SU-DHL-6 (cell line): ENCODE measurements at regions not wholly inside any gene's neighbourhood (a gene's known extent, or its start where the extent isn't known, plus 50 kb on each side); places are given as distances from the start of the nearest gene placed in this dataset.

Experiments
- H2AFZ ChIP-seq: fragments of 200-600 bp; sonication (generic); 2 replicates; pipeline ENCODE4 v1.6.1; 2014; ENCODE audit warnings: low read depth, mild to moderate bottlenecking, moderate library complexity, mixed read lengths, antibody characterized with exemption, low read length; ENCODE audit not compliant: severe bottlenecking
- H3F3A ChIP-seq: fragments of 200-600 bp; shearing (Covaris generic); 2 replicates; pipeline ENCODE4 v1.6.0; 2016; ENCODE audit warnings: antibody characterized with exemption, mild to moderate bottlenecking; ENCODE audit not compliant: insufficient read depth
- H3K27ac ChIP-seq: fragments of 200-600 bp; sonication (generic); 2 replicates; pipeline ENCODE4 v1.5.1; 2016; ENCODE audit warnings: low read depth, mild to moderate bottlenecking, low read length, moderate library complexity, mixed read lengths
- H3K27me3 ChIP-seq: fragments of 200-600 bp; sonication (generic), shearing (Covaris generic); 2 replicates; pipeline ENCODE4 v1.6.0; 2014; ENCODE audit warnings: mild to moderate bottlenecking, low read length
- H3K36me3 ChIP-seq: fragments of 200-600 bp; sonication (generic); 2 replicates; pipeline ENCODE4 v1.6.1; 2014; ENCODE audit warnings: mild to moderate bottlenecking, low read length, mixed read lengths
- H3K4me2 ChIP-seq: fragments of 300-600, 200-600 bp; shearing (Covaris generic), sonication (generic); 2 replicates; pipeline ENCODE4 v1.6.0; 2014; ENCODE audit warnings: low read length, low read depth, mild to moderate bottlenecking; ENCODE audit not compliant: poor library complexity, severe bottlenecking
- H3K4me3 ChIP-seq: fragments of 200-600 bp; sonication (generic); 2 replicates; pipeline ENCODE4 v1.5.1; 2014; ENCODE audit warnings: antibody characterized with exemption, low read length, mild to moderate bottlenecking, mixed read lengths; ENCODE audit not compliant: insufficient read depth, poor library complexity, severe bottlenecking
- H3K79me2 ChIP-seq: fragments of 200-600 bp; sonication (generic); 2 replicates; pipeline ENCODE4 v1.6.1; 2014; ENCODE audit warnings: mild to moderate bottlenecking, low read length, moderate library complexity; ENCODE audit not compliant: insufficient read depth
- H3K9ac ChIP-seq: fragments of 200-600 bp; sonication (generic); 2 replicates; pipeline ENCODE4 v1.7.0; 2014; ENCODE audit warnings: mild to moderate bottlenecking, low read length
- H3K9me2 ChIP-seq: fragments of 200-600 bp; sonication (generic); replicated peaks from 2 replicates; pipeline ENCODE4 v1.6.1; 2014; ENCODE audit warnings: low read length; ENCODE audit not compliant: insufficient read depth
- H3K9me3 ChIP-seq: fragments of 200-600 bp; sonication (generic); 2 replicates; pipeline ENCODE4 v1.6.1; 2014; ENCODE audit warnings: low read length, mixed read lengths; ENCODE audit not compliant: insufficient read depth
- H4K20me1 ChIP-seq: fragments of 200-600 bp; sonication (generic); 2 replicates; pipeline ENCODE4 v1.6.1; 2014; ENCODE audit warnings: low read depth, mild to moderate bottlenecking, antibody characterized with exemption, low read length, moderate library complexity, mixed read lengths
- CTCF ChIP-seq: fragments of 200-600 bp; sonication (generic); IDR thresholded peaks from one replicate; pipeline ENCODE4 v1.5.1; 2017; ENCODE audit warnings: antibody characterized with exemption, mild to moderate bottlenecking, low read length, moderate library complexity; ENCODE audit not compliant: insufficient read depth, poor library complexity, severe bottlenecking
- EZH2phosphoT487 ChIP-seq: fragments of 200-600 bp; sonication (generic), shearing (Covaris generic); conservative IDR thresholded peaks from 2 replicates; pipeline ENCODE4 v1.6.1; 2018; ENCODE audit warnings: mild to moderate bottlenecking, antibody characterized with exemption, low read length, moderate library complexity, mixed read lengths

GRCh38 chr11:112499153-112499880 is 238.7 kb upstream of the PLET1 start:
- TF ChIP-seq EZH2phosphoT487 (no peak), CTCF (no peak)
- no peaks in the 10 kb centered on the region for H3F3A ChIP-seq
- no peak overlapping the region for H3K4me2 ChIP-seq
- no peaks in the 10 kb centered on the region for H3K27me3 ChIP-seq
- H3K27ac ChIP-seq: no peak overlapping the region
- no peaks in the 10 kb centered on the region for H3K9me2 ChIP-seq
- no peaks in the 10 kb centered on the region for H3K36me3 ChIP-seq
- no peak overlapping the region for H3K9ac ChIP-seq
- no peaks in the 10 kb centered on the region for H3K79me2 ChIP-seq
- H3K9me3 ChIP-seq: no peaks in the 10 kb centered on the region
- H3K4me3 ChIP-seq: no peak overlapping the region
- H2AFZ ChIP-seq: no peak overlapping the region
- H4K20me1 ChIP-seq: no peaks in the 10 kb centered on the region

- H3K4me2 ChIP-seq: no peak overlapping the region
- H2AFZ ChIP-seq: no peak overlapping the region
- no peaks in the 10 kb centered on the region for H3K27me3 ChIP-seq
- no peak for TF ChIP-seq CTCF
- no peak for TF ChIP-seq EZH2phosphoT487
- no peaks in the 10 kb centered on the region for H3K9me3 ChIP-seq
- H3K79me2 ChIP-seq: no peaks in the 10 kb centered on the region
- H3K27ac ChIP-seq: no peak overlapping the region
- no peaks in the 10 kb centered on the region for H3K36me3 ChIP-seq
- no peaks in the 10 kb centered on the region for H4K20me1 ChIP-seq
- H3F3A ChIP-seq: no peaks in the 10 kb centered on the region
- H3K9ac ChIP-seq: no peak overlapping the region
- no peaks in the 10 kb centered on the region for H3K9me2 ChIP-seq
- H3K4me3 ChIP-seq: no peak overlapping the region
These were observed 239.2 kb upstream of the PLET1 start for GRCh38 chr11:112499881-112500204.

- Histone ChIP-seq H4K20me1 (no peaks in the 10 kb centered on the region), H3K79me2 (no peaks in the 10 kb centered on the region), H3K9me3 (no peaks in the 10 kb centered on the region), H3K9ac (no peak overlapping the region), H3K36me3 (no peaks in the 10 kb centered on the region), H2AFZ (no peak overlapping the region), H3K4me3 (no peak overlapping the region), H3K4me2 (no peak overlapping the region), H3K27me3 (no peaks in the 10 kb centered on the region), H3K27ac (no peak overlapping the region), H3F3A (no peaks in the 10 kb centered on the region), H3K9me2 (no peaks in the 10 kb centered on the region)
- no peak for TF ChIP-seq EZH2phosphoT487
- TF ChIP-seq CTCF: no peak
These were observed 242.8 kb upstream of the PLET1 start for GRCh38 chr11:112503410-112503809.
